ENCODE measurements at regions not wholly inside any gene's neighbourhood (a gene's known extent, or its start where the extent isn't known, plus 50 kb on each side); places are given as distances from the start of the nearest gene placed in this dataset.
"Not testable (repeated sequence)": the region's sequence is repeated elsewhere in the genome, so short reads cannot be mapped to it uniquely, and the experiment has no call there.

DNA sequence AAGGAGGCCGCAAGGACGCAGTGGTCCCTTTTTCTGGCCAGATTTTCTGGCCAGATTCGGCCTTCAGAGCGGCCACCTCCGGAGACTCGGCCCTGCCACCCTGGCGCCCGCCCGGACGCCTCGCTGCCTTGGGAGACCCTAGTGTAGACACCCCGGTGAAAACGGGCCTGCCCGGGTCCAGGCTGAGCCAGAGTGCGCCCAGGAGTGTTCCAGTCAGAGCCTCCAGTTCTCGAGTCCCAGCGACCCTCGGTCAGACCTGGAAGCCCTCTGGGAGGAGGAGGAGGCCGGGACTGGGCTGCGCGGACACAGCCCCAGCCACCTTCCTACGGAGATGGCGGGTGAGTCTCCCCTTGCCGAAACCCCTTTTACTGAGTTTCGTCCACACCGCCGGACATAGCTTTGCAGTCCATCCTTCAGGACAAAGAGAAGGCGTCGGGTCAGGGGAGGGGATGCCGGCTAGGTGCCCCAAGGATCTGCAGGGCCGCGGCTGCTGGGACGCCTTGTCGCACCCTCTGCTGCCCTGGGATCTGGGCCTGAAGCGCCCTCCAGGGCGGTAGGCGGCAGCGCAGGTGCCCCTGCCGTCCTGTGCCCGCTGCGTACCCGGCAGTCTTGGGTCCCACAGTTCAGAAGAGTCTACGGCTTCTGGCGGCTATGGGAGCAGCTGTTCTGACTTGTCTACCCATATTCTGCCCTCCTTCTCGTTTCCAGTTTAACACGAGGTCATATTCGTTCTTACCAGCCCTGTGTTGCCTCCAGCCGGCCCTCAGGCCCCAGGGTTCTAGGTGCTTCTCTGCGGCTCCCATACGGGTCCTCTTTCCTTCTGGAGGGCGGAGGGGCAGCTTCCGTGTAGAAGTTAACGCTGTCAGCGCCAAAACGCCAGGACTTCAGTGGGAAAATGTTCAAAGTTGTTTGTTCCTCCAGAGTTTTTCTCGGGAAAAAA, 1771.7 kb upstream of the CDH9 start:
- Mint-ChIP-seq H3K4me3 (no peak overlapping the region), H3K27me3 (no peaks in the 10 kb centered on the region), H3K9me3 (peaks cover 15% of the 10 kb centered on the region), H3K27ac (no peak overlapping the region), H3K36me3 (ENCODE audit: low read depth) (no peaks in the 10 kb centered on the region), H3K4me1 (ENCODE audit: low read depth) (no peaks in the 10 kb centered on the region)
- TF ChIP-seq, protein P1, sequence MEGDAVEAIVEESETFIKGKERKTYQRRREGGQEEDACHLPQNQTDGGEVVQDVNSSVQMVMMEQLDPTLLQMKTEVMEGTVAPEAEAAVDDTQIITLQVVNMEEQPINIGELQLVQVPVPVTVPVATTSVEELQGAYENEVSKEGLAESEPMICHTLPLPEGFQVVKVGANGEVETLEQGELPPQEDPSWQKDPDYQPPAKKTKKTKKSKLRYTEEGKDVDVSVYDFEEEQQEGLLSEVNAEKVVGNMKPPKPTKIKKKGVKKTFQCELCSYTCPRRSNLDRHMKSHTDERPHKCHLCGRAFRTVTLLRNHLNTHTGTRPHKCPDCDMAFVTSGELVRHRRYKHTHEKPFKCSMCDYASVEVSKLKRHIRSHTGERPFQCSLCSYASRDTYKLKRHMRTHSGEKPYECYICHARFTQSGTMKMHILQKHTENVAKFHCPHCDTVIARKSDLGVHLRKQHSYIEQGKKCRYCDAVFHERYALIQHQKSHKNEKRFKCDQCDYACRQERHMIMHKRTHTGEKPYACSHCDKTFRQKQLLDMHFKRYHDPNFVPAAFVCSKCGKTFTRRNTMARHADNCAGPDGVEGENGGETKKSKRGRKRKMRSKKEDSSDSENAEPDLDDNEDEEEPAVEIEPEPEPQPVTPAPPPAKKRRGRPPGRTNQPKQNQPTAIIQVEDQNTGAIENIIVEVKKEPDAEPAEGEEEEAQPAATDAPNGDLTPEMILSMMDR (IDR thresholded peaks at IDR 0.05): no peak
- DNase-seq (no peak), ATAC-seq (no peak)
- intact Hi-C loops (cut with micrococcal nuclease): no loop called here
- ChIA-PET POLR2A (no interaction called here), CTCF (no interaction called here)

DNA sequence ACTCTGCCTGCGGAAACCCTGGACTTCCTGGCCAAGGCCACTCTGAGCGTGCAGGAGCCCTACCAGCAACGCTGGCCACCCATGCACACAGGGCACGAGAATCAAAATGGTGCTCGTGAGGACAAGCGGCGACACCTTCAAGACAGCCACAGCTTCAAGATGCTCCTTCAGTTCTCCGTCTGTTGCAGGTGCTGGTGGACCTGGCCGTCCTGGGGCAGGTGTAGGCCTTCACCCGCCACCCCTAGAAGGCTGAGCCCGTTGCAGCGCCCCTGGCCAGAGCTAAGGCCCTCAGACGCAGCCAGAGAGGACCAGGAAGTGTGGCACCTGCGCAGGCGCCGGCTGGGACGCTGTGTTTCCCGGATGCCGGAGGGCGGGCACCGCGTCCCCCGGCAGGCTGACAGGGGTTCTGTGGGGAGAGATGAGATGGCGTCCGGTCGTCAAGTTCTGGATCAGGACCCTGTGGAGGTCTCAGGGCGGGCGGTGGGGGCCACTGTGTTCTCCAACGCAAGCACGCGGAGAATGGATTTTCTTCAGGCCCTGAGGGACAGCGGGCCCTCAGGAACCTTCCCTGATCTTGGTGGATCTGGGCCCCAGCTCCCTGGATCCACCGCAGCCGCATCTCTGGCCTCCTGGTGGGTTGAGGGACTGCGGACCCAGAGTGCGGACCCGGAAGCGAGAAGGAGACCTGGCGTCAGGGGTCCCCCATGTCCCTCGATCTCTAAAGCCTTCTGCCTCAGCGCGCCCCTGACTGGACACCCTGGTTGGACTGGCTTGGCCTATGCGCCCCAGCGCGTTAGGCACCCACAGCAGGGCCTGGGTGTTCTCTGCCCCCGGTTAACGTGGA, 1770.8 kb upstream of the CDH9 start:
- Mint-ChIP-seq H3K4me3 (no peak overlapping the region), H3K27me3 (no peaks in the 10 kb centered on the region), H3K9me3 (peaks cover 12% of the 10 kb centered on the region), H3K36me3 (ENCODE audit: low read depth) (no peaks in the 10 kb centered on the region), H3K4me1 (ENCODE audit: low read depth) (no peaks in the 10 kb centered on the region), H3K27ac (no peak overlapping the region)
- TF ChIP-seq, protein P1 (IDR thresholded peaks at IDR 0.05): no peak
- ChIA-PET CTCF (no interaction called here), POLR2A (no interaction called here)
- ATAC-seq (no peak), DNase-seq (no peak)
- intact Hi-C loops (cut with micrococcal nuclease): no loop called here

DNA sequence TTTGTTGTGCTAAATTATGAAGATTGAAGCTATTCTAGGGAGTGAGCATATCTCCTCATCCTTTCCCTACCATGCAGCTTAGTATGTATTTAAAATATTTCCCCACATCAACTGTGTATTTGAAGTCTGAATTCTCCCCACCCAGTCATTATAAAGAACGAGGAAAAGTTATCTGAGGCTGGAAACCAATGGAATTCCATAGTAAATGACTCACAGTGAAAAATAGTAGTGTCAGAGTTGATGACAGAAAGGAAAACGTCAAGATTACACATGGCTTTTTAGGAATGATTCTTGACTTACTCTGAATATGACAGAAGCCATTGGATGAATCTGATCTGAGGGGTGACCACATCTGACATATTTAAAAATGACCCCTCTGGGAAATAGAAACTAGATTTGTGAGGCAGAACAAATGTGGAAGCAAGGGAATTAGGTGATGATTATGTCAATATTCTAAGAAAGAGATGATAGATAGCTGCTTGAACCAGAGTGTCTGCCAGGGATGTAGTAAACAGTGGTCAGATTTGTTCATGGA, 1768.9 kb upstream of the CDH9 start:
- ATAC-seq: no peak
- no peaks in the 10 kb centered on the region for H3K36me3 Mint-ChIP-seq (ENCODE audit: low read depth)
- H3K4me3 Mint-ChIP-seq: no peak overlapping the region
- no peak overlapping the region for H3K27ac Mint-ChIP-seq
- no peaks in the 10 kb centered on the region for H3K4me1 Mint-ChIP-seq (ENCODE audit: low read depth)
- no peaks in the 10 kb centered on the region for H3K27me3 Mint-ChIP-seq
- ChIA-PET POLR2A (no interaction called here), CTCF (no interaction called here)
- peaks cover 10% of the 10 kb centered on the region for H3K9me3 Mint-ChIP-seq
- TF ChIP-seq, protein P1 (IDR thresholded peaks at IDR 0.05): no peak
- no peak for DNase-seq
- intact Hi-C loops (cut with micrococcal nuclease): no loop called here

DNA sequence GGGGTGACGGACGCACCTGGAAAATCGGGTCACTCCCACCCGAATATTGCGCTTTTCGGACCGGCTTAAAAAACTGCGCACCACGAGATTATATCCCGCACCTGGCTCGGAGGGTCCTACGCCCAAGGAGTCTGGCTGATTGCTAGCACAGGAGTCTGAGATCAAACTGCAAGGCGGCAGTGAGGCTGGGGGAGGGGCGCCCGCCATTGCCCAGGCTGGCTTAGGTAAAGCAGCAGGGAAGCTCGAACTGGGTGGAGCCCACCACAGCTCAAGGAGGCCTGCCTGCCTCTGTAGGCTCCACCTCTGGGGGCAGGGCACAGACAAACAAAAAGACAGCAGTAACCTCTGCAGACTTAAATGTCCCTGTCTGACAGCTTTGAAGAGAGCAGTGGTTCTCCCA, 1760.6 kb upstream of the CDH9 start:
- not testable (repeated sequence) for H3K9me3 Mint-ChIP-seq

DNA sequence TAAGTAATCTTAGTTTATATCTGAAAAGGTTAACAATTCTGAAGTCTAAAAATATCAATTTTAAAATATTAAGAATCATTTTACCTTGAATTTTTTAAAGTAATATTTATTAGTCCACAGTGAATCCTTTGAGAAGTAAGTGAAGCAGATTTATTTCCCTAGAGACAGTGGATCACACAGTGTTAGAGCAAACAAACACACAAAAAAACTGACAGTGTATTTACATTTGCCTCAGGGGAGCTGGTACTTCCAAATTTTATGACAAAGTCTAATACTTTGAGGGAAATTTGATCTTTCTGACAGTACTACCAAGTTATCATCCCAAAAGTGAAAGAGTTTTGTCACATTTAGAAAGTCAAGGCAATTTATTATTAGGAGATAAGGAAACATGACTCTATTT, 1750.6 kb upstream of the CDH9 start:
- ChIA-PET CTCF (no interaction called here), POLR2A (no interaction called here)
- Mint-ChIP-seq H3K4me3 (no peak overlapping the region), H3K27me3 (no peaks in the 10 kb centered on the region), H3K9me3 (peaks cover 7% of the 10 kb centered on the region), H3K27ac (no peak overlapping the region), H3K36me3 (ENCODE audit: low read depth) (no peaks in the 10 kb centered on the region), H3K4me1 (ENCODE audit: low read depth) (no peaks in the 10 kb centered on the region)
- intact Hi-C loops (cut with micrococcal nuclease): no loop called here
- ATAC-seq (no peak), DNase-seq (no peak)
- TF ChIP-seq, protein P1 (IDR thresholded peaks at IDR 0.05): no peak

More for the DNA sequence above, 1760.6 kb upstream of the CDH9 start:
- H3K4me1 Mint-ChIP-seq (ENCODE audit: low read depth); H3K36me3 Mint-ChIP-seq (ENCODE audit: low read depth); H3K4me3 Mint-ChIP-seq; POLR2A ChIA-PET; intact Hi-C loops (cut with micrococcal nuclease); ATAC-seq; DNase-seq; H3K27ac Mint-ChIP-seq; CTCF ChIA-PET; H3K27me3 Mint-ChIP-seq: not testable (repeated sequence)
